A549 (cell line): ENCODE measurements at regions not wholly inside any gene's neighbourhood (a gene's known extent, or its start where the extent isn't known, plus 50 kb on each side); places are given as distances from the start of the nearest gene placed in this dataset.

Source experiments
- CEBPB ChIP-seq, 2 experiments: fragments of >200 bp in 1 of 2; sonication (Bioruptor Twin) in 1 of 2; formaldehyde crosslinking in 1 of 2; IDR thresholded peaks; 2 replicates each; pipeline ENCODE4 v1.6.1; 2012 to 2016
- CHD2 ChIP-seq: fragments of 150-350 bp; IDR thresholded peaks from 2 replicates; pipeline ENCODE4 v1.6.1; 2014; ENCODE audit warnings: low read length; ENCODE audit not compliant: partially characterized antibody
- CTCF ChIP-seq: fragments of >200 bp; sonication (Bioruptor Twin); formaldehyde crosslinking; IDR thresholded peaks from 3 replicates; pipeline ENCODE4 v1.5.1; 2016
- ELK1 ChIP-seq: fragments of 150-350 bp; IDR thresholded peaks from 2 replicates; pipeline ENCODE4 v1.6.1; 2014; ENCODE audit warnings: low read depth, mild to moderate bottlenecking, low read length
- EP300 ChIP-seq, 2 experiments: fragments of >200 bp; sonication (Bioruptor Twin); formaldehyde crosslinking; IDR thresholded peaks; 2 replicates in 1 of 2; 3 replicates in 1 of 2; pipeline ENCODE4 v1.6.1; 2016 to 2017
- ESRRA ChIP-seq: fragments of 150-350 bp; IDR thresholded peaks from 2 replicates; pipeline ENCODE4 v1.6.1; 2014; ENCODE audit warnings: mild to moderate bottlenecking, low read length, borderline replicate concordance
- FOXS1 ChIP-seq: fragments of 250-450 bp; sonication (Bioruptor Pico); IDR thresholded peaks from 2 replicates; pipeline ENCODE4 v1.5.0; 2020; ENCODE audit warnings: mild to moderate bottlenecking, moderate library complexity
- GATA3 ChIP-seq: IDR thresholded peaks from 2 replicates; pipeline ENCODE4 v1.6.1; 2012; ENCODE audit warnings: borderline replicate concordance
- HEYL ChIP-seq: fragments of 250-450 bp; sonication (Bioruptor Pico); IDR thresholded peaks from 2 replicates; pipeline ENCODE4 v1.8.0; 2021; ENCODE audit warnings: mild to moderate bottlenecking, moderate library complexity
- MAFK ChIP-seq: fragments of 450-650 bp; IDR thresholded peaks from 2 replicates; pipeline ENCODE4 v1.6.1; 2014; ENCODE audit not compliant: partially characterized antibody
- MAX ChIP-seq: IDR thresholded peaks from 2 replicates; pipeline ENCODE4 v1.6.1; 2012
- MAZ ChIP-seq: fragments of 150-350 bp; IDR thresholded peaks from 2 replicates; pipeline ENCODE4 v1.6.1; 2014; ENCODE audit warnings: antibody characterized with exemption, low read depth, low read length, borderline replicate concordance
- POLR2A ChIP-seq: IDR thresholded peaks from 2 replicates; pipeline ENCODE4 v1.6.1; 2012; ENCODE audit warnings: mild to moderate bottlenecking, low read length
- REST ChIP-seq: fragments of 200-600 bp; sonication (generic); IDR thresholded peaks from 2 replicates; pipeline ENCODE4 v1.6.1; 2016; ENCODE audit warnings: antibody characterized with exemption, mild to moderate bottlenecking, moderate library complexity

- no peak for TF ChIP-seq POLR2A
- TF ChIP-seq CEBPB (IDR thresholded peaks at IDR 0.05): no peak
- TF ChIP-seq GATA3: no peak
- TF ChIP-seq ELK1: no peak
- no peak for TF ChIP-seq ESRRA
- no peak for TF ChIP-seq CHD2
- TF ChIP-seq EP300 (IDR thresholded peaks at IDR 0.05): no peak
- no peak for TF ChIP-seq CTCF
- TF ChIP-seq MAX: no peak
- TF ChIP-seq MAZ: no peak
- TF ChIP-seq FOXS1 (CRISPR knock-in tag): no peak
- no peak for TF ChIP-seq REST
- no peak for TF ChIP-seq MAFK
- TF ChIP-seq HEYL (CRISPR knock-in tag): no peak
Measured at GRCh38 chr18:75526038-75526437, 98.5 kb upstream of the SMIM21 start.
